HG03457 (cell line): ENCODE measurements at regions not wholly inside any gene's neighbourhood (a gene's known extent, or its start where the extent isn't known, plus 50 kb on each side); places are given as distances from the start of the nearest gene placed in this dataset.

Source experiments
- ATAC-seq: cut with Tn5 transposase; IDR thresholded peaks from one replicate; pipeline ENCODE4 v1.9.1; 2021; ENCODE audit warnings: moderate number of reproducible peaks; ENCODE audit not compliant: unreplicated experiment

GRCh38 chr13:24042710-24043440 is 117.6 kb upstream of the SPATA13 start:
- no peak for ATAC-seq

DNA sequence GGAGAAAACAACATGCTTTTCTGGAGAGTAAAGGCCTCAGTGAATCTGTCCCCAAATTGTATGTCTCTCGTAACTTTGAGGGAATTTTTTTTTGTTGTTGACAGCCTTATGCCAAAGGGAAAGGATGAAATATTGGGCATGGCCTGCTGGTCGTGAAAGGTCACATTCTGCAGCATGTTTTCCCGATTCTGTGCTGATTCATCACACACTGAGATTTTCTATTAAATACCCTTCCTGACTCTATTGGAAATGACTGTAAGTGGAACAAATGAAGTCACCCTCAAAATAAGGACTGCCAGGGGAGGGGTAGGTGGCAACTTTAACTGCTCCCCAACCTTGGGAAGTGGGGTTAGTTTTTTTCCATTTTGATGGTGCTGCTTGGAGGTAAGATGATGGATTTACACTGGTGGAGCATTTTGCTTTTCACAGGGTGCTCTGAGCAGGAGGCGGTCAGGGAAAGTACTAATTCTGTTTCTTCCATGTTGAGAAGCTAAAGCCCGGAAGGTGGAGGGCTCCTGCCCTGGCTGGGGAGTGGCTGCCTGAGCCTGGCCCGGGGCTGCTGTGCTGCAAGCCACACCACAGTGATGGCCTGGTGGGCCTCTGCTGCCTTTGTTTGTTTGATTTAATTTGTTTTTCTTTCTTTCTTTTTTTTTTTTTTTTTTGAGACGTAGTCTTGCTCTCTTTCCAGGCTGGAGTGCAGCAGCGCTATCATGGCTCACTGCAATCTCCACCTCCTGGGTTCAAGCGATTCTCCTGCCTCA is 116.8 kb upstream of the SPATA13 start:
- ATAC-seq, result no peak

GRCh38 chr13:24045597-24045996 is 114.9 kb upstream of the SPATA13 start:
- no peak for ATAC-seq

- no peak for ATAC-seq
Observed at GRCh38 chr13:24050292-24050711, 110.2 kb upstream of the SPATA13 start.

DNA sequence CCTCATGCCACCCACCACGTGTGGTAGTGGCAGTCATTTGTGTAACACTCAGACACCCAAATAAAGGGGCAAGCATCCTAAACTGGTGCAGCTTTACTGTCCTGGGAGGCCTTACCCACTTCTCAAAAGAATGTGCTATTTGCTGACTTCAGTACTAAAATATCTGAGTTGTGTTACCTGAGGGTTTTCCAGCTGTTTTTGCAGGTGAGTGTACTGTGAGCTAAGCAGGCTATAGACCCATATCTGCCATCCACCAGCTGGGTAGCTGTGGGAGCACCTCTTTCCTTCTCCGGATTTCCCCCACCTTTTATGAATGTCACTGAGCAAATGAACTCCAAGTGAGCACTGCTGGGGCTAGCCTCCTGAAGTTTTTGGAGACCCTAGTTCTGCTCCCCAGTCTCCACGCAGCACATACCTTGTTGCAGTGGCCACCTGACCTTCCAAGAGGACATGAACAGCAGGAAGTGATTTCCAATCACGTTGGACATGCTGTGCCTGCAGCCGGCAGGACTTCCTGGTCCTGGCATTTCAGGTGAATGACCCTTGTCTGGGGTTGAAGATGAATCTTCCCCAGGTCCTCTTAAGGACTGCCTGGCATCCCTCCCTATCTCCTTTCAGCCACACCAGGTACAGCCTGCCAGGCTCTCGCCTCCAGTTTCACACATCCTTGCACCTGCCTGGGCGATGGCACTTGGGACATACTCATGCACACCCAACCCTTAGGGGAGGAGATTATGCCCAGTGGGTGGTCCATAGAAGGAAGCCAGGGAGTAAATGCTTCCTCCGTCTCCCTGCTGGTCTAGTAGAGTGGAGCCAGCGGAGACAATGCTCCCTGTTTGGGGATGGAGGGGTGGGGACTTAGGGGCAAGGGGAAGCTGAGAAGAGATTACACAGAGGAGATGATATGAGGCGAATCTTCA is 109.5 kb upstream of the SPATA13 start:
- no peak for ATAC-seq

DNA sequence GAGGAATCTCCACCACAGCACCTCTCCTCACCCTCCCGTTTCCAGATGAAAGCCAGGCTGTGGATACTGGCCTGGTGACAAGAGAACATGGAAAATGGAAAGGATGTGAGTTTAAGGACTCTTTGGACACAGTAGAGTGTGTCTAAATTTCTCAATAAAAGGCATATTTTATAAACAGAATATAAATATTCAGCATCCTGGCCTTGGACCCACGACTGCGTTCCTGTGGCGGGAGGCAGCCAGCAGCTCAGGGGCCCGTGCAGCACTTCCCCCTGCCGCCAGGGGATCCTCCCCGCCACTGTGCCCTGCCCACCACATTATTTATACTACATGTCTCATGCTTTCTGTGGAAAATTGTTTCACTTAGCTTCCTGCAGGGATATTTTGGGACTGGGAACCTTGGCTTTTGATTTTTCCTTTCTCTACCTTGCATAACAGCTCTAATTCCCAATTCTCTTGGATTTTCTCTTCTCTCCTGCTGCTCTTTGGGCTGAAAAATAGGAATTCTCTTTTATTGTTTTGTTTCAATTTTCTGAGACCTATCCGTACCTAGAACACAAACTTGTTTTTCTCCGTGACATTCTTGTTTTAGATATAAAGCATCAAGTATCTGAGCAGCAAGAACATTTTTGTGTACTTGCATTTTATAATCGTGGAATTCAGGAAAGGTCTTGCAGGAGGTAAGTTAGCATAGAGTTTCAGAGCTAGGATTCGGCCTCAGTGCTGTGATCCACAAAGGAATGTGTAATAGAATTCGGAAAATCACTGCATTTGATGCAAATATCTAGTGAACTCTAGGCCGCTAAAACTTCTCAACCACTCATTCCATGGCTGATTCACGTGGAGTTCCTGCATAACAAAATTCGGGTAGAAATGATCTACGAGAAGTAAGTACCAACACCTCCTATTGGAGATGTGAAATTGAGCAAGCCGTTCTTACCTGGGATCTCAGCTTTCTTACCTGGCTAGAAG is 107.7 kb upstream of the SPATA13 start:
- ATAC-seq, result no peak

DNA sequence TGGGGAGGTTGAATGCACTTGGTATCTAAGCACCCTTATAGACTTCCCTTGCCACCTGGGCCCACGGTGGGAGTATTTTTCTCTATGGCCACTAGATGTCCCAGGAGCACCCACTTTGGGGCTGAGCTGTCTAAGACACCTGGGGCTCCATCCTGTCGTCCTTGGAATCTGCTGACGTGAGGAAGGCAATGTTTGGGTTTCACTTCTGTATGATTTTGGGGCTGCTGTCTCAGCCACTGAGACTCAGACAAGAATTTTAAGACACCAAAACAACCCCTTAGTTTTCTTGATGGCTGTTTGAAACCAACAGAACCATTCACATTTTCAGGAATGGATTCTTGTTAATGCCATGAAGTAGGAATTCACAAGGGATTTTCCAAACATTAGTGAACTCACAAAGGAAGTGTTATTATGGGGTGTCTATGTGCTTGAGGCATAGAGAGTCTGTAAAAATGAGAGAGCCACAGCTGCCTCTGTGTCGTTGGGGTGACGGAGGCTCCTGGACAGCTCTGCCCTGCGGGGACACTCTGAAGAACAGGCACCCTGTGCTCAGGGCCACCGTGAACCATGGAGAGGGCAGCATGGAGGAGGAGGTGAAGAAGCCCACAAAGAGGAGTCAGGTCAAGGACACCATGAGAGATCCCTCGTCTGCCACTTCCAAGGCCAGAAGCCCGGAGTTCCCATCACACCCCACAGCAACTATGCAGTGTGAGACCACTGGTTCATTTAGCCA is 106.8 kb upstream of the SPATA13 start:
- ATAC-seq, result peak; percentile 64

DNA sequence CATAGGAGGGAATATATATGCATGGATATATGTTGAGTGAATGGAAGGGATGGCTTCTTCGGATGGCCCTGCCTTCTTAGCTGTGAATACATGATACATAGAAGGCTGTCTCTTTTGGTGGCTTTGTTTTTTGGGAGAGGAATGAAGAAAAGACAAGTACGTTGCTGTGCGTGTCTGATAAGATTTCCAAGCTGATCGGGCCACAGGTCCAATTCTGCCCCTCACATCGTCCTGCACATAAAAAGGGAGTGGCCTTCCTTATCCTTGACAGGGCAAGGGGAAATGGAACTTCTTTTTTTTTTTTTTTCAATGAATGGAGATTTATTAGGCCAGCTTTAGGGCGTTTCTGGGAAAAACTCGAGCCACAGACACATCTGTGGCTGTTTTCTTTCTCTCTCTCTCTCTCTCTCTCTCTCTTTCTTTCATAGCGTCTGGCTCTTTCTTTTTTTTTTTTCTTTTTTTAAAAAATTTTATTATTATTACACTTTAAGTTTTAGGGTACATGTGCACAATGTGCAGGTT is 103.8 kb upstream of the SPATA13 start:
- no peak for ATAC-seq

- no peak for ATAC-seq
Observed at GRCh38 chr13:24060993-24061392, 99.5 kb upstream of the SPATA13 start.

DNA sequence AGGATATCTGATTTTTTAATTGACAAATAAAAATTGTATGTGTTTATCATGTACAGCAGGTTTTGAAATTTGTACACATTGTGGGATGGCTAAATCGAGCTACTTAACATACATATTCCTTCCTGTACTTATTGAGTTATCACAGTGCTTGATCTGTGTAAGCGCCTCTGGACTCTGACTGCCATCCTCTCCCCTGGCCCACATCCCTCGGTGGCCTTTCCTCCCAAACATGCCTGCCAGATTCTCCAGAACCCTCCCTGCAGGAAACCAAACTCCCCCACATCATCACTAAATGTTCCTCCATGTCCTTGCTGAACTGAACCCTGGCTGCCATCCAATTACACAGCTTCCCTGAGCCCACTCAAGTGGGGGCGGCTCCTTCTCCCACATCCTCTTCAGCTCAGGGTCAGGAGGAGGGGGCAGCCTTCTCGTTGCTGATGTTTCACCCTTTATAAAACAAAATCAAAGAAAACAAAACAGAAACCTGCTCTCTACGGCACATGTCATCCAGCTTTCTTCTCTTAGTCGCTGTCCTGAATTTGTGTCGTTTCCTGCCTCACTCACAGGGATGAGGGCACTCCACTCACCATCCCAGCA is 97.1 kb upstream of the SPATA13 start:
- no peak for ATAC-seq

- ATAC-seq, result no peak
Observed at GRCh38 chr13:24064371-24064770, 96.1 kb upstream of the SPATA13 start.

DNA sequence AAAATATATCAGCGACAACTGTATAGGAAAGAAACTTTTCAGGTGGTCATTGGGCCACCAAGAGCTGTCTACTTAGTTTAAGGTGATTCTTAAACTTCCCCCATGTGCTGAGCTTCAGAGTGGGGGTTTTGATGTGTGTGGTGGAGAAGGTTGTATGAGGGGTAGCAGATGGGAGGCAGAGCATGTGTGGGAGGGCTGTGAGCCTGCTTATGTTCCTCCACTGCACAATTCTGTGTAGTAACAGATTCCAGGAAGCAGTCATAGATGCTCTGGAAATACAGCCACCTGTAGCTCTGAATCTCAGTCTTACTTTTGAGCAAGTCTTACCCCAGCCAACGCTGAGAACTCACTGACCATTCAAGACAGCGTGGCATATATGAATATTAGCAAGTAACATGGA is 95.3 kb upstream of the SPATA13 start:
- ATAC-seq, result no peak

GRCh38 chr13:24066405-24067295 is 93.9 kb upstream of the SPATA13 start:
- no peak for ATAC-seq

- no peak for ATAC-seq
Observed at GRCh38 chr13:24068472-24068871, 92.0 kb upstream of the SPATA13 start.

GRCh38 chr13:24071016-24071415 is 89.5 kb upstream of the SPATA13 start:
- ATAC-seq, result no peak

DNA sequence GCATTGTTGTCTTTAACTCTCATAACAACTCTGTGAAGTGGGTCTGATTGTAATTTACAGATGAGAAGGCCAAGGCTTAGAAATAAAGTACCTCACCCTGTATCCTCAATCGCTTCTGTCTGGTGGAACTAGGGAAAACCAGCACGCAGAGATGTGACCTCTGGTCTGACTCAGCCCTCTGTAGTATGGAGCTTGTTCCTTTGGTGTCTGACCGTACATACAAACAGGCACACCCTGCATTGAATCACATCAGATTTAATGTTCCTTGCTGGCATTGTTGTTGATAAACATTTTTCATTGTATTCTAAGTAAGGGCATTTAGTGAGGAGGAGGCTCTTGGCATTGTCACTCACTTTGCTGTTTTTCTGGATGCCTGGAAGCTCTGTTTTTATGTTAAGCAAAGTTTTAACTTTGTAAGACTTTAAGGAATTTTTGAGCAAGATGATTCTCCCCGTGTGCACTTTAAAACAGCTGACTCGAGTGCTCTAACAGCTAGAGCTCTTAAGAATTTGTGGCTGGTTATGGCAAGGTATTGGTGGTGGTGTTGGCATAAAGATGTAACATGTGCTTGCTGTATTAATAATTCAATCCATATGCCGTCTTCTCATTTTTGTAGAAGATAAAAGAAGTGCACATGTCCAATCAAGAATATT is 89.0 kb upstream of the SPATA13 start:
- no peak for ATAC-seq

GRCh38 chr13:24073657-24074056 is 86.9 kb upstream of the SPATA13 start:
- ATAC-seq, result no peak
